Lung (tissue), 11 donors: ENCODE measurements at regions not wholly inside any gene's neighbourhood (a gene's known extent, or its start where the extent isn't known, plus 50 kb on each side); places are given as distances from the start of the nearest gene placed in this dataset.

Source experiments
- ATAC-seq: fragments of 200-7000 bp; cut with Tn5 transposase; one replicate; pipeline ENCODE4 v1.9.1; 2020; ENCODE audit warnings: moderate number of reproducible peaks; ENCODE audit not compliant: insufficient read depth, low FRiP score
- DNase-seq, 3 donors: peaks; one replicate each; pipeline ENCODE4 v3.0.0-alpha.2; 2013 to 2017
- H3K27ac ChIP-seq, 2 donors: one replicate each; pipeline ENCODE4 v1.5.1; 2013; ENCODE audit warnings: mild to moderate bottlenecking in 2 of 2, moderate library complexity in 2 of 2, control low read depth in 1 of 2, inconsistent platforms in 1 of 2, low read depth in 1 of 2, low read length in 1 of 2
- H3K27me3 ChIP-seq, 3 donors: one replicate each; pipeline ENCODE4 v1.5.1; 2013; ENCODE audit warnings: low read length in 2 of 3; ENCODE audit not compliant: control insufficient read depth in 3 of 3, insufficient read depth in 3 of 3
- H3K36me3 ChIP-seq, 4 donors: one replicate each; pipeline ENCODE4 v1.5.1; 2013; ENCODE audit warnings: low read length in 4 of 4, mild to moderate bottlenecking in 1 of 4, moderate library complexity in 1 of 4; ENCODE audit not compliant: control insufficient read depth in 4 of 4, insufficient read depth in 4 of 4
- H3K4me1 ChIP-seq, 5 donors: one replicate each; pipeline ENCODE4 v1.5.1; 2013; ENCODE audit warnings: low read length in 5 of 5, mild to moderate bottlenecking in 2 of 5, moderate library complexity in 1 of 5; ENCODE audit not compliant: control insufficient read depth in 5 of 5, insufficient read depth in 5 of 5
- H3K4me3 ChIP-seq: one replicate; pipeline ENCODE4 v1.5.1; 2013; ENCODE audit warnings: mild to moderate bottlenecking, control low read depth, moderate library complexity
- H3K9ac ChIP-seq, 2 donors: one replicate each; pipeline ENCODE4 v1.5.1; 2013; ENCODE audit warnings: low read length in 2 of 2, control low read depth in 1 of 2; ENCODE audit not compliant: insufficient read depth in 1 of 2
- H3K9me3 ChIP-seq, 4 donors: one replicate each; pipeline ENCODE4 v1.5.1; 2013; ENCODE audit warnings: low read length in 3 of 4, mild to moderate bottlenecking in 1 of 4, moderate library complexity in 1 of 4; ENCODE audit not compliant: control insufficient read depth in 4 of 4, insufficient read depth in 3 of 4
- CTCF ChIP-seq: IDR thresholded peaks from 2 replicates; pipeline ENCODE4 v1.5.1; 2012; ENCODE audit warnings: mild to moderate bottlenecking; ENCODE audit errors: control extremely low read depth, extremely low read depth
- WGBS, 2 donors: extraction: QIAGEN DNeasy Blood & Tissue Kit; methylation state at CpG; one replicate each; pipeline ENCODE4 v1.1.7; 2013; 5-methylcytosine and 5-hydroxymethylcytosine counted together
- donor health status: control.
- donor health status: control.
- donor health status: Bipolar disorder and iron deficiency.
- donor health status: healthy.
- donor health status: DM: yes; HTN: yes; CAD: no.

- no peak overlapping the region for H3K9ac ChIP-seq
- 81 to 85% methylated on average over 16 to 17 of the region's 17 CpGs for WGBS, 2 donors
- H3K27ac ChIP-seq, result no peak overlapping the region
- H3K36me3 ChIP-seq, result peaks cover 0 to 25% (median 12%) of the 10 kb centered on the region in 4 donors
- no peaks in the 10 kb centered on the region for H3K27me3 ChIP-seq
- H3K4me3 ChIP-seq, result no peak overlapping the region
- TF ChIP-seq CTCF, result no peak
- DNase-seq, result no peak
- H3K4me1 ChIP-seq, result peaks cover 0 to 8% (median 0%) of the 10 kb centered on the region in 5 donors
- ATAC-seq, result no peak
- no peaks in the 10 kb centered on the region for H3K9me3 ChIP-seq
These were observed 223.1 kb downstream of the GLI2 start for GRCh38 chr2:120958623-120959366.

GRCh38 chr2:120959426-120959825 lies 223.8 kb downstream of the GLI2 start:
- H3K9me3 ChIP-seq, result no peaks in the 10 kb centered on the region
- TF ChIP-seq CTCF, result no peak
- H3K9ac ChIP-seq, result no peak overlapping the region
- WGBS, 2 donors, result 70 to 80% methylated on average over 13 of the region's 13 CpGs
- peaks cover 0 to 6% (median 0%) of the 10 kb centered on the region in 5 donors for H3K4me1 ChIP-seq
- no peak overlapping the region for H3K4me3 ChIP-seq
- peaks cover 0 to 28% (median 12%) of the 10 kb centered on the region in 4 donors for H3K36me3 ChIP-seq
- DNase-seq, result no peak
- no peaks in the 10 kb centered on the region for H3K27me3 ChIP-seq
- H3K27ac ChIP-seq, result no peak overlapping the region
- no peak for ATAC-seq

- DNase-seq (no peak), ATAC-seq (no peak)
- Histone ChIP-seq H3K9me3 (no peaks in the 10 kb centered on the region), H3K27ac (no peak overlapping the region), H3K27me3 (no peaks in the 10 kb centered on the region), H3K36me3 (peaks cover 0 to 23% (median 9%) of the 10 kb centered on the region in 4 donors), H3K4me1 (no peaks in the 10 kb centered on the region), H3K9ac (no peak overlapping the region), H3K4me3 (no peak overlapping the region)
- 82 to 90% methylated on average over 13 of the region's 13 CpGs for WGBS, 2 donors
- TF ChIP-seq CTCF, result no peak
These were observed 225.2 kb downstream of the GLI2 start for GRCh38 chr2:120960770-120961366.
